ENCODE measurements at regions not wholly inside any gene's neighbourhood (a gene's known extent, or its start where the extent isn't known, plus 50 kb on each side); places are given as distances from the start of the nearest gene placed in this dataset.

DNA sequence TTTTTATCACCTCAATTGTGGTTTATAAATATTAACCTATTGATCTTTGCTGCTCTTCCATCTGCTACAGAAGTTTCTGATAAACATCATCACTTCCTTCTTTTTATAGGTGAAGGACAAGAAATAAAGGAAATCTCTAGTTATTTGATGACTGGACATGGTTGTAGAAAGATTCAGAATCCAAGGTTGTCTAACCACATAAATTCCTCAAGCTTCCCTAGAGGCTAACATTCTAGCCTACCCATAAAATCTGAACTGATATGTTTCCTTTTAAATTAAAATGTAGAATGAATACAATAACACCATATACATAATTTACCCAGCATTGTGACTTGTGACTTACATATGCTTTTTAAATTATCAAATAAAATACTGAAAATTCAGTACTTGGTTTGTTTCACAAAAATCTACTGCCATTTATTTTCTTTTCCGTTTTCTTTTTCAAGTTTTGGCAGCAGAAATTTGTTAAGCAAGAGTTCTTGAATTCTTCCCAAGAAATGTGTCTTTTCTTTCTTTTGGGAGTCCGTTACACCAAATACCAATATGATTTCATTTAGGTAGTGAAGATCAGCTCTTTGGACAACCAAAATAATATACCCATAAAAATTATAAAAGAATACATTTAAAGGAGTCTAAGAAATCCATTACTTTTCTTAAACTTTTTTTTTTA is 513.2 kb upstream of the ADGRL2 start:
- H3K4me2 ChIP-seq (ENCODE audit: low read depth, low read length), result no peak overlapping the region
- POLR2A ChIA-PET, result no interaction called here
- DNase-seq (ENCODE audit: low spot score), result no peak
- no peak overlapping the region for H3K4me3 ChIP-seq (replicated peaks in 1 of 3; ENCODE audit: insufficient read depth in 1 of 3, low read depth in 2 of 3, low read length in 3 of 3)
- no peaks in the 10 kb centered on the region for H4K20me1 ChIP-seq (ENCODE audit: insufficient read depth, low read length)
- no peak for FAIRE-seq
- 1% methylated on average over 2 of the region's 2 CpGs for WGBS (ENCODE audit: low lambda C conversion rate)
- H3K9me3 ChIP-seq (ENCODE audit: low read length), result peaks cover 50% of the 10 kb centered on the region
- no peaks in the 10 kb centered on the region for H3K4me1 ChIP-seq (ENCODE audit: insufficient read depth, low read length)
- in situ Hi-C loops (cut with HindIII; ENCODE audit: extremely low pct_ligation_motif_present, low pct_unique_long_range_greater_than_20kb) (no loop called here), intact Hi-C loops (cut with micrococcal nuclease; ENCODE audit: unreplicated experiment) (no loop called here)
- H3K9ac ChIP-seq (ENCODE audit: insufficient read depth, low read depth, low read length), result no peak overlapping the region
- no TSS peak for BruUV-seq (replicated peaks)
- TF ChIP-seq SMARCC2 (IDR thresholded peaks at IDR 0.05) (no peak), ZNF558 (CRISPR knock-in tag; IDR thresholded peaks at IDR 0.05; ENCODE audit: borderline replicate concordance) (no peak), ZNF670 (CRISPR knock-in tag; IDR thresholded peaks at IDR 0.05; ENCODE audit: borderline replicate concordance) (no peak), LCORL (IDR thresholded peaks at IDR 0.05) (no peak), LCORL (CRISPR knock-in tag; IDR thresholded peaks at IDR 0.05) (no peak), YEATS2 (CRISPR knock-in tag; IDR thresholded peaks at IDR 0.05; ENCODE audit: borderline replicate concordance) (no peak), RARG (CRISPR knock-in tag; IDR thresholded peaks at IDR 0.05; ENCODE audit: low read depth) (no peak), NFRKB (IDR thresholded peaks at IDR 0.05) (no peak), SP1 (IDR thresholded peaks at IDR 0.05) (no peak), SP1 (CRISPR knock-in tag; IDR thresholded peaks at IDR 0.05) (no peak), IRF2 (CRISPR knock-in tag; IDR thresholded peaks at IDR 0.05) (no peak), YY1 (IDR thresholded peaks at IDR 0.05; ENCODE audit: insufficient read depth, insufficient replicate concordance, low read depth, low read length) (no peak), ZNF557 (CRISPR knock-in tag; IDR thresholded peaks at IDR 0.05) (no peak), HNF4G (IDR thresholded peaks at IDR 0.05; ENCODE audit: borderline replicate concordance, low read depth, low read length) (no peak), HNF4G (CRISPR knock-in tag; IDR thresholded peaks at IDR 0.05; ENCODE audit: borderline replicate concordance, low read depth) (no peak), ZKSCAN1 (IDR thresholded peaks at IDR 0.05; ENCODE audit: low read length) (no peak), ESRRA (CRISPR knock-in tag; IDR thresholded peaks at IDR 0.05; ENCODE audit: low read depth) (no peak), ZNF841 (CRISPR knock-in tag; IDR thresholded peaks at IDR 0.05; ENCODE audit: borderline replicate concordance) (no peak), ZNF616 (CRISPR knock-in tag; IDR thresholded peaks at IDR 0.05; ENCODE audit: low read depth) (no peak)
- TF ChIP-seq, protein P1, sequence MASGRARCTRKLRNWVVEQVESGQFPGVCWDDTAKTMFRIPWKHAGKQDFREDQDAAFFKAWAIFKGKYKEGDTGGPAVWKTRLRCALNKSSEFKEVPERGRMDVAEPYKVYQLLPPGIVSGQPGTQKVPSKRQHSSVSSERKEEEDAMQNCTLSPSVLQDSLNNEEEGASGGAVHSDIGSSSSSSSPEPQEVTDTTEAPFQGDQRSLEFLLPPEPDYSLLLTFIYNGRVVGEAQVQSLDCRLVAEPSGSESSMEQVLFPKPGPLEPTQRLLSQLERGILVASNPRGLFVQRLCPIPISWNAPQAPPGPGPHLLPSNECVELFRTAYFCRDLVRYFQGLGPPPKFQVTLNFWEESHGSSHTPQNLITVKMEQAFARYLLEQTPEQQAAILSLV (CRISPR knock-in tag; IDR thresholded peaks at IDR 0.05; ENCODE audit: borderline replicate concordance), result no peak
- TF ChIP-seq, protein P2, sequence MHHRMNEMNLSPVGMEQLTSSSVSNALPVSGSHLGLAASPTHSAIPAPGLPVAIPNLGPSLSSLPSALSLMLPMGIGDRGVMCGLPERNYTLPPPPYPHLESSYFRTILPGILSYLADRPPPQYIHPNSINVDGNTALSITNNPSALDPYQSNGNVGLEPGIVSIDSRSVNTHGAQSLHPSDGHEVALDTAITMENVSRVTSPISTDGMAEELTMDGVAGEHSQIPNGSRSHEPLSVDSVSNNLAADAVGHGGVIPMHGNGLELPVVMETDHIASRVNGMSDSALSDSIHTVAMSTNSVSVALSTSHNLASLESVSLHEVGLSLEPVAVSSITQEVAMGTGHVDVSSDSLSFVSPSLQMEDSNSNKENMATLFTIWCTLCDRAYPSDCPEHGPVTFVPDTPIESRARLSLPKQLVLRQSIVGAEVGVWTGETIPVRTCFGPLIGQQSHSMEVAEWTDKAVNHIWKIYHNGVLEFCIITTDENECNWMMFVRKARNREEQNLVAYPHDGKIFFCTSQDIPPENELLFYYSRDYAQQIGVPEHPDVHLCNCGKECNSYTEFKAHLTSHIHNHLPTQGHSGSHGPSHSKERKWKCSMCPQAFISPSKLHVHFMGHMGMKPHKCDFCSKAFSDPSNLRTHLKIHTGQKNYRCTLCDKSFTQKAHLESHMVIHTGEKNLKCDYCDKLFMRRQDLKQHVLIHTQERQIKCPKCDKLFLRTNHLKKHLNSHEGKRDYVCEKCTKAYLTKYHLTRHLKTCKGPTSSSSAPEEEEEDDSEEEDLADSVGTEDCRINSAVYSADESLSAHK (CRISPR knock-in tag; IDR thresholded peaks at IDR 0.05; ENCODE audit: borderline replicate concordance), result no peak
- TF ChIP-seq, protein P3, sequence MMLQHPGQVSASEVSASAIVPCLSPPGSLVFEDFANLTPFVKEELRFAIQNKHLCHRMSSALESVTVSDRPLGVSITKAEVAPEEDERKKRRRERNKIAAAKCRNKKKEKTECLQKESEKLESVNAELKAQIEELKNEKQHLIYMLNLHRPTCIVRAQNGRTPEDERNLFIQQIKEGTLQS (CRISPR knock-in tag; IDR thresholded peaks at IDR 0.05), result no peak
- ATAC-seq, result no peak
- no peak overlapping the region for H3K27ac ChIP-seq (ENCODE audit: extremely low read length, insufficient read depth, low read length)
- H2AFZ ChIP-seq (ENCODE audit: low read length), result no peak overlapping the region
- H3K27me3 ChIP-seq (ENCODE audit: control insufficient read depth in 1 of 2, insufficient read depth in 2 of 2, low read length in 2 of 2), result no peaks in the 10 kb centered on the region
- no peaks in the 10 kb centered on the region for H3K36me3 ChIP-seq (replicated peaks in 1 of 2; ENCODE audit: control insufficient read depth in 1 of 2, insufficient read depth in 2 of 2, low read length in 2 of 2)
- no peaks in the 10 kb centered on the region for H3K79me2 ChIP-seq (ENCODE audit: insufficient read depth, low read length)
- CTCF ChIA-PET (ENCODE audit: low intra/inter-chr PET ratio, low total read pairs), result no interaction called here

Data from HepG2 (cell line).